Islet precursor cell (in vitro differentiated cells): ENCODE measurements at regions not wholly inside any gene's neighbourhood (a gene's known extent, or its start where the extent isn't known, plus 50 kb on each side); places are given as distances from the start of the nearest gene placed in this dataset.

ENCODE experiments used
- DNase-seq: peaks from one replicate; pipeline ENCODE4 v3.0.0-alpha.2; 2018

DNA sequence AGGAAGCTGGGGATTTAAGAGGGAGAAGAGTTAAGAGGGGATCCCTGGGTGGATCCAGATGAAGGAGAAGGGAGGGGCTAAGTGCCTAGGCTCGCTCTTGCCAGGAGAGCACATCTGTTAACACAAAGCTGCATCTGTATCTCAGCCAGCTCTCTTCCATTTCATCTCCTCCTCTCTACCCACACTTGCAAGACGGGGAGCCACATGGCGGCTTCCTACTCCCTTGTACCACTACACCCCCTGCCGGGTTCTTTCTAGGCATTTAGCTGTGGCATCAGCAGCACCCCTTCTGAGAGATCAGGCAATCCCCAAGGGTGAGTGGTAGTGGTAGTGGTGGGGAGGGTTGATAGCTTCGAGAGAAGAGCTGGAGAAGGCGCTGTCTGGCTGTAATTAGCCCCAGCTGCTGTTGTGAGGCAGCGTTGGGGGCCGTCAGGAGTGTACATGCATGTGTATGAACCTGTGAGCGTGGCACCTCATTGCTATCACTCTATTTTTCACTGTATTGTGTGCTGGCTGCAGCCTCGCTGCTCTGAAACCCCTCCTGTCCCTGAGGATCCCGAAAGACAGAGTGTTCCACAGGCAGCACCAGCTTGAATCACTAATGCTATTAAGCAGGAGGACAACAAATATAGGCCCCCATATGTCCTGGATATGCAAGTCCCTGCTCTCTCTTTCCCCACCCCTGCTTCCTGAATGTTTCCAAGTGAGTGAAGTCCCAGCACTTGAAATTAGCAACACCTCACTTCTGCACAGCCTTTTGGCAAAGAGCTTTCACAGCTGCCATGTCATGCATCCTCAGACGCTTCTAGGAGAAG lies 73.7 kb downstream of the RTL9 start:
- no peak for DNase-seq

DNA sequence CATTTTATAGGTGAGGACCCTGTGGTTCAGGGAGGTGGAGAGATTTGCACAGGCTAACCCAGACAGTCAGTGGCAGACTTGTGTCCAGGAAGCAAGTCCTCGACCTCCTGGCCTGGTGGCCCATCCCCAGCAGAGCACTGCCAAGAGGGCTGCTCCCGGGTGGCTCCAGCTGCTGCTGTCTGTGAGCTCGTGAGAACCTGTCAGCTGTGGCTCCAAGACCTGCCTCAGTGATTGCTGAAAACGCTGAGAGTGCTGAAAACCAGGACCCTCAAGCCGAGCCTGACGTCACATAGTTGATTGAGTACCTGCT lies 74.2 kb downstream of the RTL9 start:
- no peak for DNase-seq

DNA sequence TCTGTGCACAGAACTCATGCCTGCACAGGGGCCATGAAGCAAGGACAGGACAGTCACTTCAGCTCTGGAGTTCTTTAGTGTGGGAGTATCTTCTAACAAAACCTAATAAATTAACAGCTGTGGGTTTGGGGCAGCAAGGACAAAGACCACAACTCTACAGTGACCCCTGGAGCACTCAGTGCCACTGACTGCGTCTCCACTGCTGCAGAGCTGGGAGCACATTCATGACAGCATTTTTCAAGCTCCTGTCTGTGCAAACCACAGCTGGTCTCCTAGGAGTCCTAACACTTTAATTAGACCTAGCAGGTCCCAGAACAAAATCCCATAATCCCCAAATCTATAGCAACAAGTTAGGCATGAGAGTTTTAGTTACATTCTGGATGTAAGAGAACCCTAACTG lies 76.5 kb downstream of the RTL9 start:
- no peak for DNase-seq

DNA sequence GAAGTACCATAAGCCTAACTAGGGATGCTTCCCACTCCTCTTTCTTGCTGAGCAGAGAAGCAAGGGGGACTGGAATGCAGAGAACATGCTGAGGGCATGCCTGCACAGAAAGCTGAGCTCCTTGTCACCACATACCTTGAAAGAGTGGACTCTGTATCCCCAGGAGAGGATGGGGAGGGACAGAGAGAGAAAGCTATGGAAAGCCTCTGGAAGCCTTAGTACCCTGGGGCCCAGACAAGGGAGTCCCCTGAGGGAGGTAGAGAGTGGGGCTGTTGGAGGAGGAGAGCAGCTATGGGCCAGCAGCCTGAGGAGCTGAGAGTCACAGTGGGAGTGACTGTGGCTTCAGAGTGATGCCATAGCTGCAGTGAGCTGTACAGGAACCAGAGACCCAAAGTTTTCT lies 77.9 kb downstream of the RTL9 start:
- no peak for DNase-seq

DNA sequence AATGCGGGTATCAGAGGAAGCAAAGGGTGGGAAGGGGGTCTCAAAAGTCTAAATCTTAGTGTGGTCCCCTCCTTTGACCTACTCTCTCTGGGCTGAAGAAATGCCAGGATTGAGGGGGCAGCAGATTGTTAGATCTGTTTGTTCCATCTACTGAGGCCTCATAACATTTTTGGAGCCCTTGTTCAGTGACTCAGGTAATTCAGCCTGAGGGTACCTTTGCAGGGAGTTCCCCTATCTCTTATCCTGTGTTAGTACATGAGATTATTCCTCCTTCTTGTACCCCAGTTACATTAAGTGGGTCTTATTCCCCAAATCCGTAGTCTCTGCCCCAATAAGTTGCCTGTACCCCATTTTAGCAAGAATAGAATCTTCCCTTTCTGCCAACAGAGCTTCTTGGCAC lies 79.0 kb downstream of the RTL9 start:
- no peak for DNase-seq

DNA sequence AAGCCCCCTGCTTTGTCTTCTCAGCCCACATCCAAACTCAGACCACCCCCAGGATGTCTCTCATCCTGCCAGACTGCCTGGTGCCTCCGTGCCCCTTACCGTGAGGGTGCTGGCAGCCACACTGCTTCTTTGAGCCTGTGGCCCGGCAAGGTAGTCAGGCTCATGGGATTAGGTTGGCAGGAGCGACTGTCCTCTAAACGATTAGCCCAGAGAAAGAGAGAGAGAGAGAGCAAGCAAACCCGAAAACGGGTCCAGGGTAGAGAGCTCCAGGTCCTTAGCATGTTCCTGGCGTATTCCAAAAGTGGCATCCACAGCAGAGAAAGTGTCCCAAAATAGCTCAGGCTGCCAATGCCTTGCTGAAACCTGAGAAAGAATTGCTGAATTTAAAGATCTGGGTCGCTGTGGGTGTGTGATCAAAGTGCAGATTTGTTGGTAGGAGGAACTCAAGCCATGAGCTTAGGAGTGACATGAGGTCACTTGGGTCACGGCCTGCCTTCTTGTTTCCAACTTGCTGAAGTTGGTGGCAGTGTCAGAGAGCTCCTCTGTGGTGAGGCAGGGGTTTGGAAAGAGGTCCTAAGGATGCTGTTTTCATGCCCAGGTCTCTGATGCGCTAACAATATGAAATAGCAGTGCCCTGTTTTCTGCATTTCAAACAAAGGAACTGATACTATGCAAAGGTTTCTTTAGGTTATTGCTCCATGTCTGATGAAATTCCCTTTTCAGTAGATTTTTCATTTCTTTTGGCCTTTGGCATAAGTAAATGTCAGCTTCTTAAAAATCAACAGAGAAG lies 81.6 kb downstream of the RTL9 start:
- DNase-seq, result no peak

DNA sequence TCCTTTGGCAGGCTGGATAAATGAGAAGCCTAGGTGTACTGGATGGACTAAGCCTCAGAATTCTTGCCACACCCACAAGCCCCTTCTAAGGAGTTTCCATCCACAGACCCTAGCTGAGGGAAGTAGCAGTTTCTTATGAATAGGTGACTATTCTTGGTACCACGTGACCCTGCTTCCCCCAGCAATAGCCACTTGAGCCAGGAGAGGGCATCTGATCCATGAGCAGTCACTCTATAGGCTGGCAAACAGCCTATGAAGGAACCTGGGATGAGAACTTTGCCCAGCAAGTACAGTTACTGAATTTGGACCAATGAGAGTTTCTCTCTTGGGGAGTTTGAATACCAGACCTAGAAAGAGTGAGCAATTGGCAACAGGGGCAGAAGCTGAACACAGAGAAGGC lies 84.0 kb downstream of the RTL9 start:
- DNase-seq, result peak; percentile 72

DNA sequence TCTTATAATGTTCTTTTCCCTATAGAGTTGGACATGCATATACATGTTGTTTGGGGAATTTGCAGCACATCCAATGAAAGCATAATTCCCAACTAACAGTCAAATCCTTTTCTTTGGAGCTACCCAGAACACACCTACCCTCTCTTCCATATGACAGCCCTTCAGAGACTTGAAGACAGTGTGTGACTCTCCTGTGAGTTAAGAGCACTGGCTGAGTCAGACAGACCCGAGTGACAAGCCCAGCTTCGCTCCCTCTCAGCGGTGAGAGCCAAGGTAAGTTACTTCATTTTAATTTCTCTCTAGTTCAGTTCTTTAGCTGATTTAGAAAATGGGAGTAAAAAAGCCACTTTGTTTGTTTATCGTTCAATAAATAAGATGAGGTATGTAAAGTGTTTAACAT lies 86.3 kb downstream of the RTL9 start:
- DNase-seq, result no peak

DNA sequence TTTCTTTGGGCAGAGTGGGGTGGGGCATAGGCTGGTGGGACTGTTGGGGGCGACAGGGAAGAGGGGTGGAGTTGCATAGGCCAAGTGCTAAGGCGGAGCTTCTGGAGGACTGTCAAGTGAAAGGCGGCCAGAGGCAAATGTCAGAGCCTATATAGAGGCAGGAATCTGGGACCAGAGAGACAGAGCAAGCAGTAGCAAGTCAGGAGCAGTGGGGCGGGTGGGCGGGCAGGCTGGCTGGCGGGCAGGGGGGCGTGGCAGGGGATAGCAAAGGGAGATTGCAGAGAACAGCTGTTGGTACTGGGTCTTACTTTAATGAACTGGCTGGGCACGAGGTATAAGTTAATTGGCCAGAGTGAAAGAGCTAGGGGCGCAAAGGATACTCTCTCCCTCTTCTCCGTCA lies 89.8 kb downstream of the RTL9 start:
- no peak for DNase-seq

DNA sequence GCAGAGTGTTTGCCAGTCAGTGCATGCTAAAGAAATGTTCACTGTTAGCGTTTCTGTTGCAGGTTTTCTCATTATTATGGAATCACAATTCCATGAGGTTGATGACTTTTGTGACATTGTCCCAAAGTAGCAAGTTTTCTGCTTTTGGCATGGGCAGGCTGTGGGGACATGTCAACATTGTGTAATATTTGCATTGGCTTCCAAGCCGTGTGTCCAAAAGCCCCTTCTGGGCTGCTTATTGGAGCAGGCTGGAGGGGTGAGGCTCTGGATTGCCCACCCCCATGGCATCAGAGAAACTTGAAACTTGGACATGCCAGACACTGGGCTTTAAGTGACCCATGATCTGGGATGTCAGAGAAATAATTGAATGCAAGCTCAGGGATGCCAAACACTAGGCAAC lies 90.7 kb downstream of the RTL9 start:
- DNase-seq, result no peak

DNA sequence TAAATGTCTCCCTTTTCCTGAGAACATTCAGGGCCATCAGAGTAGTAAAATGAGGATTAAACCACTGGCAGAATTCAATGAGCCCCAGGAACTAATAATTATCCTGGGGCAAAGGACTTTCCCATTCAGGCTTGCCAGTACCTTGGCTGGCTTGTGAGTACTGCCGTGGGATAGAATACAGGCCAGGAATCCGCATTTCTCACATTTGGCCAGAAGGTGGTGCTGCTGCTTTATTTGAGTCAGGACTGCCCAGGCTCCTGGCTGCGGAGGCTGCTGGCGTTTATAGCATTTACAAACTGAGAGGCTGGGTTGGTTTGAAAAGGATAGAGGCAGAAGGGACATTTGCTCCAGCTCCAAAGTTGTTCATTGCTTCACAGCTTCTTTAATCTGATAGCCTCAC lies 91.4 kb downstream of the RTL9 start:
- peak; percentile 89 for DNase-seq

DNA sequence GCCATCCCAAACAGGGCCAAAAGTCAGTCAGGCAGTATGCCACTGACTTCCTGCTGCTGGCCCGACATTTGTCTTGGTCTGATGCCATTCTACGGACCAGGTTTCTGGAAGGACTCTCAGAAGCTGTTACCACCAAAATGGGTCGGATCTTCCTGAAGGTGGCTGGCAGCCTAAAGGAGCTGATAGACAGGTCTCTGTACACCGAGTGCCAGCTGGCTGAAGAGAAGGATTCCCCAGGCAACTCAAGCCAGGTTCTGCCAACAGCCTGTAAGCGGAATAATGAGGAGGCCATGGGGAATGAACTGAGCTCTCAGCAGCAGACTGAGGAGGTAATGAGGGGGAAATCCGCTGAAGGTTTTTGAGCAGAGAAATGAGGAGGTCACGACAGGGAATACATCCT lies 95.7 kb downstream of the RTL9 start:
- no peak for DNase-seq

DNA sequence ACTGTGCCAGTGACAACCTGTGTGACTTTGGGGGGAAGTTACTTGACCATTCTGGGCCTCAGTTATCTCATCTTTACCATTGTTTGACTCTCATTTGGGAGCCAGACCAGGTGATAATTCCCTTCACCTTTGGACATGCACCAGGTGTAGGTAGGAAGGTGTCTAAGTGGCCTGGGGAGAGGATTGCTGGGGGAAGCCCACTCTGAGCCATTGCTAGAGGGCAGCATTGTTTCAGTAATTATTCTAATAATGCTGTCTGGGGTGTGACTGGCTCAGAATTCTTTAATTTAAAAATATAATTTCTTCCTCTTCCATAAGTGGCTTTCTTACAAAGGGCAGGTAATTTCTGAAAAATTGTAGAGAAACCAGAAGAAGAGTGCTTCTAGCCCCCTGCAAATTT lies 104.3 kb downstream of the RTL9 start:
- DNase-seq, result no peak

DNA sequence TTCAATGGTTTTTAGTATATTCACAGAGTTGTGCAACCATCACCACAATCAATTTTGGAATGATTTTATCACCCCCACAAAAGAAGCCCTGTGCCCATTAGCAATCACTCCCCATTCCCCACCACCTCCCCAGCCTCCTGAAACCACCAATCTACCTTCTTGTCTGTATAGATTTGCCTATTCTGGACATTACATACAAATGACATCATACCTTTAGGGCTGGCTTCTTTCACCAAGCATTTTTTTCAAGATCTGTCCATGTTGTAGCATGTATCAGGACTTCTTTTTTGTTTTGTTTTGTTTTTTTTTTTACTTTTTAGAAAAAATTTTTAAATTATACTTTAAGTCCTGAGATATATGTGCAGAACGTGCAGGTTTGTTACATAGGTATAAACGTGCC lies 108.1 kb downstream of the RTL9 start:
- DNase-seq, result no peak

DNA sequence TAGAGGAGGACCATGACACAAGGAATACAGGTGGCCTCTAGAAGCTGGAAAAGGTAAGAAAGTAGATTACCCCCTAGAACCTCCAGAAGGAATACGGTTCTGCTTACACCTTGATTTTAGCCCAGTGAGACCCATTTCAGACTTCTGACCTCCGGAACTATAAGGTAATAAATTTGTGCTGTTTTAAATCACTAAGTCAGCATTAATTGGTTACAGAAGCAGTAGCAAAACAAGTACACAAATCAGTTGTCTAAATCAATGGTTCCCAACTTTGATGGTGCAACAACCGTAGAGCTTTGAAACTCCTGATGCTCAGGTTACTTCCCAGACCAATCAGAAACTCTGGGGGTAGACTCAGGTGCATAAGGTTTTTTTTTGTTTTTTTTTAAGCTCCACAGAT lies 113.6 kb downstream of the RTL9 start:
- DNase-seq, result no peak

DNA sequence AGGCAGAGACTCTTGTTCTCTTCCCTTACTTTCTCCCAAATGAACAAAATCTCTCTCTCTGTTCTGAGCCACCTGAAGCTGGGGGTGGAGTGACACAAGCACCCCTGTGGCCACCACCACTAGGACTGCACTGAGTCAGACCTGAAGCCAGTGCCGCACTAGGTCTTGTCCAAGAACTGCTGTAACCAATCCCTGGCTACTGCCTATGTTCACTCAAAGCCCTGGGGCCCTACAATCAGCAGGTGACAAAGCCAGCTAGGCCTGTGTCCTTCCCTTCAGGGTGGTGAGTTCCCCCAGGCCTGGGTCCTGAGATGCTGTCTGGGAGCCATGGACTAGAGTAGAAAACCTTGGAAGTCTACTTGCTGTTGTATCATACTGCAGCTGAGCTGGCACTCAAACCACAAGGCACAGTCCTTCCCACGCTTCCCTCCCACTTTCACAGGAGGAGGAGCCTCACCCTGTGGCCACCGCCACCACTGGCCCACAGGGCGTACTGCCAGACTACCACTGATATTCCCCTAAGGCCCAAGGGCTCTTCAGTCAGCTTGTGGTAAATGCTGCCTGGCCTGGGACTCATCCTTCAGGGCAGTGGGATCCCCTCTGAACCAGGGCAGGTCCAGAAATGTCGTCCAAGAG lies 119.1 kb downstream of the RTL9 start:
- no peak for DNase-seq

DNA sequence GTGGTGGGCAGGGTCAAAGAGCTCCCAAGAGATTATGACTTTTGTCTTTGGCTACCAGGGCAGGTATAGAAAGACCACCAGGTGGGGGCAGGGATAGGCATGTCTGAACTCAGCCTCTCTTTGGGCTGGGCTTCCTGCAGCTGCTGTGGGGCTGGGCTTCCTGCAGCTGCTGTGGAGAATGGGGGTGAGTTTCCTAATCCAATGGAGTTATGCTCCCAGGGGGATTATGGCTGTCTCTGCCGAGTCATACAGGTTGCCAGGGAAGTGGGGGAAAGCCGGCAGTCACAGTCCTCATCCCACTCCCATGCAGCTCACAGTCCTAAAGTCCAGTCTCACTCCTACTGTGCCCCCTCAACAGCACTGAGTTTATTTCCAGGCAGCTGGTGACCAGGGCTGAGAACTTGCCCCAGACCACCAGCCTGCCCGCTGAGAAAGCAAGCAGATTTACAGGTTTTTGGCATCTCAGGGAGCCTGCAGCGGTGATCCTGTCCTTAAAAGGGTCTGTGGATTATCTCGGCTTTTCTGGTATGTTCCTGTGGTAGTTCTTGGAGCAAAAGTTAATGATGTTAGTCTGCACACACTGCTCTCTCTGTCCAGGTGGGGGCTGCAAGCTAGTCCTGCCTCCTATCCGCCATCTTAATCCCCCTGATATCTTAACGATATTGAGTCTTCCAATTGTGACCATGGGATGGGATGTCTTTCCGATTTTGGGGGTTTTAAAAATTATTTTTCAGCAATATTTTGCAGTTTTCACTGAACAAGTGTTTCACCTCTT lies 133.4 kb downstream of the RTL9 start:
- DNase-seq, result no peak

DNA sequence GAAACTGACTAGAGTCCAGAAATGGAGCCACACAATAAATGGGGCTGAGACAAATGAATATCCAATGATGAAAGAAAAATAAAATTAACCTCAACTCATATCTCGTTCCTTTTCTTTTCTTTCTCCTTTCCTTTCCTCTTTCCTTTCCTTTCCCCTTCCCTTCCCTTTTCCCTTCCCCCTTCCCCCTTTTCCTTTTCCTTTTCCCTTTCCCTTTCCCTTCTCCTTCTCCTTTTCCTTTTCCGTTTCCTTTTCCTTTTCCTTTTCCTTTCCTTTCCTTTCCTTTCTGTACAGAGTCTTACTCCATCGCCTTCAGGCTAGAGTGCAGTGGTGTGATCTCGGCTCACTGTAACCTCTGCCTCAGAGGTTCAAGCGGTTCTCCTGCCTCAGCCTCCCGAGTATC lies 146.3 kb downstream of the RTL9 start:
- DNase-seq, result no peak

DNA sequence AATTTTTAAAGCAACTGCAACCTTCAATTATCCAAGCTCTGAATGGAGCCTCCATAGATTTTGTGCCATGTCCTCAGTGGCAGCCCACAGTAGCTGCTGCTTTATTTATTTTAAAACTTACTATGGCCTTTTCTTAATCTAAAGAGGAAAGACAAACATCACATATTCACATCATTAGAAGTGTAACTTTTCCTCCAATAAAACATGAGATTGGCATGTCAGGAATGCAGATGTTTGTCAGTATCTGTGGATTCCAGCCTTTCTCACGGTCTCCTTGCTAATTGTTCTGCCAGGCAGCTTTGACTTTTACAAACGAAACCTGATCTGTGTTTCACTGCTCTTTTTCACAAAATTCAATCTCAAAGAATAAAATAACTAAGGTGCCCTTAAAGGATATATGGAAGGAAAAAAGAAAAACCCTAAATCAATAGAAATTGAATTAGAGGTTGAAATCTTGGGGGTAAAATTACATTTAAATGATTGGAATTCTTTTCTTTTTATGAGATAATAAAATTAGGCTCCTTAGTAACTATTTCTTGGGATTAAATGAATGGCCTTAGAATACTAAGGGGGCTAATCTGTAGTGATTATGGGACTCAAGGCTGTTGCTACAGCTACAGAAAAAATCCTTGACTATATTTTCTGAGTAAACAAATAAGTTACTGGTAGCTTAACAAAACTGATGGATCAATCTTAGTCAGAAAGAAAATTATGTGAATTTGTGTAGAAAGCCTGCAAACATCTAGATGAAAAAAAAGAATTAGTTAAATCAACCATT lies 151.3 kb downstream of the RTL9 start:
- DNase-seq, result peak; percentile 61

DNA sequence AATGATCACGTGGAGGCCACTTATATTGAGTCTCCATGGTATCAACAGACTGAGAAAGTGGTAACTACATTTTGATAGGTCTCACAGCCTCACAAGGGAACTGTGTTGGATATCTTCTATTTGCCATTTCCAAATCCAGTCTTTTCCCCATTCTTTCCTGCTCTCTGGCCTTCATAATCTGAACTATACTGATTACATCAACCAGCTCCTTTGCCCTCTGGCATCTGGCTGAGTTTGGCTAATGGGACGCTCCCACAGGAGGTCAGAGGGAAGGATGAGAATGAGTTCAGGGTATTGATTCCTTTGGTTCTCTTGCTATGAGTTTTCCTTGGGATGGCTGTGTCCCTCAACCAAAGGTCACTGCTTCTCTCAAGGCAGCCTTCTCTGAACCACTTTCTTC lies 152.6 kb downstream of the RTL9 start:
- no peak for DNase-seq

DNA sequence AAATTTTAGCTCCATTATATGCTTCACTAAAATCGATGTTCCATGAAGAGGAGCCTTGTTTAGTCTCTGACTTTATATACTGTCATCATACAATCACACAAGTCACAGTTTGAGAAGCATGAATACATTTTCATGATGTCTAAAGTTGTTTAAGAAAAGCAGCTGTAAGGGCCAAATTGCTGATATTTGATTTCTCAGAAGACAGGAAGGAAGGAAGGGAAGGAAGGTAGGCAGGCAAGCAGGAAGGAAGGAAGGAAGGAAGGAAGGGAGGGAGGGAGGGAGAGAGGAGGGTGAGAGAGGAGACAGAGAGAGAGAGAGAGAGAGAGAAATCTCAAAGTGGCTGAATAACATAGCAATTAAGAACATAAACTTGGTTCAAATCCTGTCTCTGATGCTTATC lies 153.7 kb downstream of the RTL9 start:
- no peak for DNase-seq

DNA sequence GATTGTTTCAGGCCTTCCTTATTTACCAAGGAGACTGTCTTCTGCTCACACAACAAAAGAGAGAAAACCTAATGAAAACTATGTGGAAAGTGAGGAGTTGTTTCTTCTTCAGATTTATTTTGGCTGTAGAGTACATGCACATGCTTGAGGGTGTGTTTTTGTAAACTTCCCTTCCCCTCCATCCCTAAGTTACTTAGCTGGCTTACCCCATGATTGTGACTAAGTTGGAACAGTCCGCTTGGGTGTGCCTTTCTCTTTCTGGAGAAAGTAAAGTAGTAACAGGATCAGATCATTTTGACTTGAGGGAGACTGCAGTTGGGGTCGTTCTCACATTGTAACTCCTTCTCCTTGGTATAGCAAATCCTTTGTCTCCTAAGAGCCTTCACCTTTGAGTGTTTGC lies 155.9 kb downstream of the RTL9 start:
- no peak for DNase-seq

DNA sequence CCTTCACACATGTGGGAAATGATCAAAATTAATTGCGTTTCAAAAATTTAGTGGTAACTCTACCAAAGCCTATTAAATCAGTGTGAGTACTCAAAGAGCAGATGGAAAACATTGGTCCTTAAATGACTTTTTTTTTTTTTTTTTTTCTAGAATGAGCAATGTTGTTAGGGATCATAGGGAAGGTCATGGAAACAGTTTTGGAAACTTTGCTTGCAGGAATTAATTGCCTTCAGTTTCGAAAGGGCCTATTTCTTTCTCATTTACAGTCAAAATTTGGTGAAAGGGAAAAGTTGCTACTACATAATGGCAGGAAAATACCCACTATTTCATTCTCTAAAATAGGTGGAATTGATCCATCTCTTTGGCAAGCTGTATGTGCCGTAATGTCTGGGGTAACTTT lies 160.9 kb downstream of the RTL9 start:
- DNase-seq, result no peak
